SU-DHL-6 (cell line): ENCODE measurements at regions not wholly inside any gene's neighbourhood (a gene's known extent, or its start where the extent isn't known, plus 50 kb on each side); places are given as distances from the start of the nearest gene placed in this dataset.

Source experiments
- CTCF ChIP-seq: fragments of 200-600 bp; sonication (generic); IDR thresholded peaks from one replicate; pipeline ENCODE4 v1.5.1; 2017; ENCODE audit warnings: antibody characterized with exemption, mild to moderate bottlenecking, low read length, moderate library complexity; ENCODE audit not compliant: insufficient read depth, poor library complexity, severe bottlenecking
- EZH2phosphoT487 ChIP-seq: fragments of 200-600 bp; sonication (generic), shearing (Covaris generic); conservative IDR thresholded peaks from 2 replicates; pipeline ENCODE4 v1.6.1; 2018; ENCODE audit warnings: mild to moderate bottlenecking, antibody characterized with exemption, low read length, moderate library complexity, mixed read lengths

GRCh38 chr16:63301349-63301748, 1265.1 kb upstream of the CDH8 start:
- TF ChIP-seq CTCF: no peak
- TF ChIP-seq EZH2phosphoT487: no peak
